HCT116 (cell line): ENCODE measurements at regions not wholly inside any gene's neighbourhood (a gene's known extent, or its start where the extent isn't known, plus 50 kb on each side); places are given as distances from the start of the nearest gene placed in this dataset.

Source experiments
- CEBPB ChIP-seq: IDR thresholded peaks from 2 replicates; pipeline ENCODE4 v1.6.1; 2012; ENCODE audit warnings: low read depth
- CTCF ChIP-seq, 3 experiments: fragments of 200-600 bp in 1 of 3; sonication (generic) in 1 of 3; IDR thresholded peaks in 2 of 3; conservative IDR thresholded peaks in 1 of 3; 2 replicates each; pipeline ENCODE4 v1.5.1; 2012 to 2017; ENCODE audit warnings: low read depth in 2 of 3, low read length in 2 of 3, antibody characterized with exemption in 1 of 3, borderline replicate concordance in 1 of 3, control low read depth in 1 of 3, mild to moderate bottlenecking in 1 of 3, mixed read lengths in 1 of 3, mixed run types in 1 of 3, moderate library complexity in 1 of 3; ENCODE audit not compliant: insufficient read depth in 1 of 3
- MAX ChIP-seq: IDR thresholded peaks from 2 replicates; pipeline ENCODE4 v1.6.1; 2012
- POLR2A ChIP-seq: IDR thresholded peaks from 2 replicates; pipeline ENCODE4 v1.7.0; 2011; ENCODE audit warnings: borderline replicate concordance; ENCODE audit not compliant: insufficient read depth, insufficient read length; ENCODE audit errors: extremely low read depth
- SIN3A ChIP-seq: IDR thresholded peaks from 2 replicates; pipeline ENCODE4 v1.6.1; 2012; ENCODE audit warnings: low read depth
- SP1 ChIP-seq: IDR thresholded peaks from 2 replicates; pipeline ENCODE4 v1.6.1; 2012; ENCODE audit warnings: low read depth
- YY1 ChIP-seq: IDR thresholded peaks from 2 replicates; pipeline ENCODE4 v1.6.1; 2011; ENCODE audit warnings: low read length, low read depth, moderate library complexity, mild to moderate bottlenecking; ENCODE audit not compliant: insufficient replicate concordance; ENCODE audit errors: extremely low read depth

GRCh38 chr14:86518298-86518697 is 988.4 kb downstream of the FLRT2 start:
- TF ChIP-seq MAX (no peak), CTCF (IDR thresholded peaks at IDR 0.05 in 2 of 3, conservative IDR thresholded peaks at IDR 0.05 in 1 of 3; ENCODE audit: borderline replicate concordance in 1 of 3, insufficient read depth in 1 of 3, low read depth in 2 of 3, low read length in 2 of 3) (no peak), SP1 (no peak), SIN3A (no peak), CEBPB (no peak), YY1 (no peak), POLR2A (no peak)
